ENCODE measurements at regions not wholly inside any gene's neighbourhood (a gene's known extent, or its start where the extent isn't known, plus 50 kb on each side); places are given as distances from the start of the nearest gene placed in this dataset.
"Not testable (repeated sequence)": the region's sequence is repeated elsewhere in the genome, so short reads cannot be mapped to it uniquely, and the experiment has no call there.

GRCh38 chrX:11836284-11836683 is 78.2 kb downstream of the MSL3 start:
- DNase-seq (no peak), ATAC-seq (peak; percentile 65)
- no peaks in the 10 kb centered on the region for H3K36me3 Mint-ChIP-seq (ENCODE audit: low read depth)
- no peak overlapping the region for H3K27ac Mint-ChIP-seq
- H3K4me3 Mint-ChIP-seq = no peak overlapping the region
- H3K9me3 Mint-ChIP-seq = no peaks in the 10 kb centered on the region
- no peaks in the 10 kb centered on the region for H3K27me3 Mint-ChIP-seq
- H3K4me1 Mint-ChIP-seq = peaks cover 18% of the 10 kb centered on the region

GRCh38 chrX:11837437-11837836 is 79.4 kb downstream of the MSL3 start:
- no peaks in the 10 kb centered on the region for H3K27me3 Mint-ChIP-seq

GRCh38 chrX:11864171-11864570 is 106.1 kb downstream of the MSL3 start:
- Mint-ChIP-seq H3K4me3 (no peak overlapping the region), H3K27ac (no peak overlapping the region), H3K9me3 (no peaks in the 10 kb centered on the region), H3K4me1 (peaks cover 8% of the 10 kb centered on the region), H3K36me3 (ENCODE audit: low read depth) (no peaks in the 10 kb centered on the region), H3K27me3 (no peaks in the 10 kb centered on the region)
- ATAC-seq (no peak), DNase-seq (no peak)

More at GRCh38 chrX:11837437-11837836, 79.4 kb downstream of the MSL3 start:
- no peak for ATAC-seq
- H3K4me1 Mint-ChIP-seq = peaks cover 18% of the 10 kb centered on the region
- no peak overlapping the region for H3K4me3 Mint-ChIP-seq
- DNase-seq = no peak
- H3K9me3 Mint-ChIP-seq = no peaks in the 10 kb centered on the region
- no peaks in the 10 kb centered on the region for H3K36me3 Mint-ChIP-seq (ENCODE audit: low read depth)
- H3K27ac Mint-ChIP-seq = no peak overlapping the region

- H3K4me1 Mint-ChIP-seq = peaks cover 8% of the 10 kb centered on the region
- ATAC-seq (no peak), DNase-seq (no peak)
These were observed 109.7 kb downstream of the MSL3 start for GRCh38 chrX:11867610-11868345.

GRCh38 chrX:11870789-11871188 is 112.8 kb downstream of the MSL3 start:
- no peak for ATAC-seq
- no peaks in the 10 kb centered on the region for H3K9me3 Mint-ChIP-seq
- H3K27me3 Mint-ChIP-seq = no peaks in the 10 kb centered on the region

More at GRCh38 chrX:11867610-11868345, 109.7 kb downstream of the MSL3 start:
- H3K4me3 Mint-ChIP-seq = no peak overlapping the region
- no peaks in the 10 kb centered on the region for H3K36me3 Mint-ChIP-seq (ENCODE audit: low read depth)
- no peaks in the 10 kb centered on the region for H3K27me3 Mint-ChIP-seq
- H3K9me3 Mint-ChIP-seq = no peaks in the 10 kb centered on the region
- H3K27ac Mint-ChIP-seq = no peak overlapping the region

GRCh38 chrX:11881485-11882170 is 123.6 kb downstream of the MSL3 start:
- no peak for ATAC-seq

More at GRCh38 chrX:11870789-11871188, 112.8 kb downstream of the MSL3 start:
- Mint-ChIP-seq H3K36me3 (ENCODE audit: low read depth) (no peaks in the 10 kb centered on the region), H3K27ac (no peak overlapping the region), H3K4me3 (no peak overlapping the region), H3K4me1 (peaks cover 4% of the 10 kb centered on the region)
- DNase-seq = no peak

GRCh38 chrX:11886745-11887144 is 128.7 kb downstream of the MSL3 start:
- Mint-ChIP-seq H3K36me3 (ENCODE audit: low read depth) (no peaks in the 10 kb centered on the region), H3K4me1 (no peaks in the 10 kb centered on the region), H3K4me3 (no peak overlapping the region), H3K27me3 (no peaks in the 10 kb centered on the region), H3K27ac (no peak overlapping the region), H3K9me3 (no peaks in the 10 kb centered on the region)
- ATAC-seq (no peak), DNase-seq (no peak)

More at GRCh38 chrX:11881485-11882170, 123.6 kb downstream of the MSL3 start:
- Mint-ChIP-seq H3K27ac (no peak overlapping the region), H3K36me3 (ENCODE audit: low read depth) (no peaks in the 10 kb centered on the region), H3K9me3 (no peaks in the 10 kb centered on the region), H3K27me3 (no peaks in the 10 kb centered on the region), H3K4me1 (no peaks in the 10 kb centered on the region), H3K4me3 (no peak overlapping the region)
- no peak for DNase-seq

GRCh38 chrX:11887175-11887574 is 129.1 kb downstream of the MSL3 start:
- Mint-ChIP-seq H3K4me3 (no peak overlapping the region), H3K9me3 (no peaks in the 10 kb centered on the region), H3K27me3 (no peaks in the 10 kb centered on the region), H3K36me3 (ENCODE audit: low read depth) (no peaks in the 10 kb centered on the region), H3K4me1 (no peaks in the 10 kb centered on the region), H3K27ac (no peak overlapping the region)
- DNase-seq (no peak), ATAC-seq (no peak)

GRCh38 chrX:11888421-11888820 is 130.4 kb downstream of the MSL3 start:
- ATAC-seq (no peak), DNase-seq (no peak)
- H3K4me1 Mint-ChIP-seq = no peaks in the 10 kb centered on the region
- no peaks in the 10 kb centered on the region for H3K27me3 Mint-ChIP-seq
- H3K9me3 Mint-ChIP-seq = no peaks in the 10 kb centered on the region
- no peaks in the 10 kb centered on the region for H3K36me3 Mint-ChIP-seq (ENCODE audit: low read depth)
- H3K4me3 Mint-ChIP-seq = no peak overlapping the region
- no peak overlapping the region for H3K27ac Mint-ChIP-seq

GRCh38 chrX:11889791-11890190 is 131.8 kb downstream of the MSL3 start:
- no peak overlapping the region for H3K4me3 Mint-ChIP-seq
- no peak overlapping the region for H3K27ac Mint-ChIP-seq
- no peaks in the 10 kb centered on the region for H3K4me1 Mint-ChIP-seq
- ATAC-seq (no peak), DNase-seq (no peak)
- H3K27me3 Mint-ChIP-seq = no peaks in the 10 kb centered on the region
- H3K9me3 Mint-ChIP-seq = no peaks in the 10 kb centered on the region
- H3K36me3 Mint-ChIP-seq (ENCODE audit: low read depth) = no peaks in the 10 kb centered on the region

GRCh38 chrX:11890836-11891514 is 132.9 kb downstream of the MSL3 start:
- H3K9me3 Mint-ChIP-seq = no peaks in the 10 kb centered on the region
- DNase-seq (no peak), ATAC-seq (no peak)
- H3K36me3 Mint-ChIP-seq (ENCODE audit: low read depth) = no peaks in the 10 kb centered on the region
- H3K27me3 Mint-ChIP-seq = no peaks in the 10 kb centered on the region
- no peak overlapping the region for H3K4me3 Mint-ChIP-seq
- no peaks in the 10 kb centered on the region for H3K4me1 Mint-ChIP-seq
- no peak overlapping the region for H3K27ac Mint-ChIP-seq

GRCh38 chrX:11893933-11894710 is 136.1 kb downstream of the MSL3 start:
- H3K4me3 Mint-ChIP-seq = no peak overlapping the region
- no peaks in the 10 kb centered on the region for H3K27me3 Mint-ChIP-seq
- no peaks in the 10 kb centered on the region for H3K9me3 Mint-ChIP-seq
- DNase-seq = no peak
- no peaks in the 10 kb centered on the region for H3K4me1 Mint-ChIP-seq
- H3K27ac Mint-ChIP-seq = no peak overlapping the region
- no peak for ATAC-seq
- H3K36me3 Mint-ChIP-seq (ENCODE audit: low read depth) = no peaks in the 10 kb centered on the region

GRCh38 chrX:11899091-11899490 is 141.1 kb downstream of the MSL3 start:
- Mint-ChIP-seq H3K27ac (no peak overlapping the region), H3K9me3 (no peaks in the 10 kb centered on the region), H3K4me1 (no peaks in the 10 kb centered on the region), H3K4me3 (no peak overlapping the region), H3K36me3 (ENCODE audit: low read depth) (no peaks in the 10 kb centered on the region), H3K27me3 (no peaks in the 10 kb centered on the region)
- ATAC-seq (no peak), DNase-seq (no peak)

- H3K27me3 Mint-ChIP-seq; H3K27ac Mint-ChIP-seq; DNase-seq; H3K9me3 Mint-ChIP-seq; ATAC-seq; H3K36me3 Mint-ChIP-seq (ENCODE audit: low read depth); H3K4me3 Mint-ChIP-seq: not testable (repeated sequence)
- peaks cover 10% of the 10 kb centered on the region for H3K4me1 Mint-ChIP-seq
These were observed 147.9 kb downstream of the MSL3 start for GRCh38 chrX:11905933-11906332.
